Astrocyte of the spinal cord (primary cell): ENCODE measurements at regions not wholly inside any gene's neighbourhood (a gene's known extent, or its start where the extent isn't known, plus 50 kb on each side); places are given as distances from the start of the nearest gene placed in this dataset.

Source experiments
- DNase-seq: peaks from one replicate; pipeline ENCODE4 v3.0.0; 2011; ENCODE audit warnings: low read depth, low spot score
- H3K4me3 ChIP-seq: 2 replicates; pipeline ENCODE4 v1.5.1; 2011; ENCODE audit warnings: low read depth, mild to moderate bottlenecking, low read length, moderate library complexity
- CTCF ChIP-seq: IDR thresholded peaks from 2 replicates; pipeline ENCODE4 v1.5.1; 2012; ENCODE audit warnings: low read depth, mild to moderate bottlenecking, low read length, inconsistent platforms
- in situ Hi-C: cut with HindIII; loops from 2 replicates; pipeline ENCODE4 v1.10.0; 2017; ENCODE audit warnings: low sequenced_read_pairs

GRCh38 chr7:35495844-35496243 is 199.1 kb downstream of the HERPUD2 start:
- TF ChIP-seq CTCF = no peak
- no peak for DNase-seq
- H3K4me3 ChIP-seq = no peak overlapping the region
- in situ Hi-C loops = no loop called here

- no peak for DNase-seq
- H3K4me3 ChIP-seq = no peak overlapping the region
- in situ Hi-C loops = no loop called here
- no peak for TF ChIP-seq CTCF
Observed at GRCh38 chr7:35495377-35495776, 199.6 kb downstream of the HERPUD2 start.

DNA sequence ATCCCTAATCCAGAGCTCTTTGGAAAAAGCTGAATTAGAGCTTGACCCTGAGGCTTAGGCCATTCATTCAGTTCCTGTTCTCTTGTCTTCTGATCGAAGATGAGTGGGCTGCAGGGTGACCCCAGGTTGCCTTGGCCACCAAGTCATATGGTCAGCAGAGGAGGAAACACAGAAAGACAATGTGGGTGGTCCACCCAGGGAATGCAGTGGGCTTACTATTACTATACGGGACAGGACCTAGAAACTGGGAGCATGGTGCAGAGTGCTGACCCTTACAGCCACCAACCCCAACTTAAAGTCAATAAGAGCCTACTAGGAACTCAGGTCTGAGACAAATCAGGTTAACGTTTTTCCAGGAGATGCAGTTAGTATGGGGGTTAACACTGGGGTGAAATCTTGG is 200.5 kb downstream of the HERPUD2 start:
- DNase-seq = no peak
- in situ Hi-C loops = no loop called here

GRCh38 chr7:35492451-35493175 is 202.3 kb downstream of the HERPUD2 start:
- no peak for DNase-seq
- TF ChIP-seq CTCF = no peak
- in situ Hi-C loops = no loop called here
- H3K4me3 ChIP-seq = no peak overlapping the region

More for the DNA sequence above, 200.5 kb downstream of the HERPUD2 start:
- no peak overlapping the region for H3K4me3 ChIP-seq
- no peak for TF ChIP-seq CTCF

DNA sequence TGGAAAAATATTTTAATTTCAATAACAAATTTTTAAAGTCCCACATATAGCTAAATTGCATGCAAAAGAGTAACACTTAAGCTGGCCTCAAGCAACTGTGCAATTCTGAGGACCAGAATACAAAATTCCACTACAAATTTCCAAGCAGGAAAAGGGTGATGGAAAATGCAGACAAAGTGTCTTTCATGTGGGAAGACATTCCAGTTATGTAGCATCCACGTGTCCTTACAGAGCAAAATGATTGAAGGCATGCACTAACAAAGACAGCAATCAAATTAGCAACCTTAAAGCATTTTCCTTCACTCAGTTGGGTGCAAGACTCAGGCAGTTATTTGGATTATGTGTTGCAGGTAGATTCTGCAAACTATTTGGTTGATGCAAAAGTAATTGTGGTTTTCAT is 203.7 kb downstream of the HERPUD2 start:
- DNase-seq = no peak
- no peak for TF ChIP-seq CTCF
- in situ Hi-C loops = no loop called here
- H3K4me3 ChIP-seq = no peak overlapping the region

GRCh38 chr7:35487841-35488240 is 207.1 kb downstream of the HERPUD2 start:
- DNase-seq = no peak
- no peak overlapping the region for H3K4me3 ChIP-seq
- in situ Hi-C loops = no loop called here

More at GRCh38 chr7:35487841-35488240, 207.1 kb downstream of the HERPUD2 start:
- no peak for TF ChIP-seq CTCF
